PC-9 (cell line): ENCODE measurements at regions not wholly inside any gene's neighbourhood (a gene's known extent, or its start where the extent isn't known, plus 50 kb on each side); places are given as distances from the start of the nearest gene placed in this dataset.

Experiments used
- BruUV-seq: library from RNA; stranded (reverse); fragments of 400-500 nt; replicated peaks from 2 replicates; lab custom pipeline; 2021; lab: Mats Ljungman, UMichigan
- CTCF ChIA-PET: fragments of 300-600 bp; sonication (Branson Sonifier 250); formaldehyde crosslinking; loops from one replicate; lab custom pipeline; 2022; ENCODE audit warnings: antibody characterized with exemption; lab: Charles Lee
- POLR2A ChIA-PET: fragments of 300-600 bp; sonication (Branson Sonifier 250); formaldehyde crosslinking; loops from one replicate; lab custom pipeline; 2022; ENCODE audit warnings: antibody characterized with exemption; ENCODE audit not compliant: unreplicated experiment; lab: Charles Lee
- DNase-seq, 2 experiments: peaks; one replicate each; pipeline versions ENCODE4 v3.0.0 to v3.0.0-alpha.2; 2015 to 2022; ENCODE audit warnings: mixed read lengths in 1 of 2
- H2AFZ ChIP-seq: fragments of 200-600 bp; sonication (generic); 2 replicates; pipeline ENCODE4 v1.8.1; 2017; ENCODE audit warnings: antibody characterized with exemption
- H3F3A ChIP-seq: fragments of 200-600 bp; sonication (generic); 2 replicates; pipeline ENCODE4 v1.8.1; 2017; ENCODE audit warnings: antibody characterized with exemption, mild to moderate bottlenecking, low read depth; ENCODE audit not compliant: insufficient read depth
- H3K27ac ChIP-seq: fragments of 200-600 bp; sonication (generic); 2 replicates; pipeline ENCODE4 v1.6.1; 2016; ENCODE audit warnings: mixed run types
- H3K27me3 ChIP-seq: fragments of 200-600 bp; sonication (generic); 2 replicates; pipeline ENCODE4 v1.6.1; 2016; ENCODE audit warnings: low read depth, mixed run types; ENCODE audit not compliant: insufficient read depth
- H3K36me3 ChIP-seq: fragments of 200-600 bp; sonication (generic); 2 replicates; pipeline ENCODE4 v1.6.1; 2016; ENCODE audit warnings: low read depth, mixed run types
- H3K4me1 ChIP-seq: fragments of 200-600 bp; sonication (generic); replicated peaks from 2 replicates; pipeline ENCODE4 v1.6.1; 2016; ENCODE audit warnings: mixed run types; ENCODE audit not compliant: insufficient read depth
- H3K4me2 ChIP-seq: fragments of 200-600 bp; sonication (generic); 2 replicates; pipeline ENCODE4 v1.6.1; 2017; ENCODE audit warnings: mixed run types
- H3K4me3 ChIP-seq: fragments of 200-600 bp; sonication (generic); 2 replicates; pipeline ENCODE4 v1.6.1; 2016; ENCODE audit warnings: mixed run types
- H3K79me2 ChIP-seq: fragments of 200-600 bp; sonication (generic); 2 replicates; pipeline ENCODE4 v1.6.1; 2017; ENCODE audit warnings: low read depth, mixed run types
- H3K9me2 ChIP-seq: fragments of 200-600 bp; sonication (generic); 2 replicates; pipeline ENCODE4 v1.8.1; 2017; ENCODE audit warnings: mild to moderate bottlenecking; ENCODE audit not compliant: insufficient read depth
- H3K9me3 ChIP-seq: fragments of 200-600 bp; sonication (generic); 2 replicates; pipeline ENCODE4 v1.8.1; 2016; ENCODE audit warnings: low read depth; ENCODE audit not compliant: insufficient read depth
- H4K20me1 ChIP-seq: fragments of 200-600 bp; sonication (generic); 2 replicates; pipeline ENCODE4 v1.8.1; 2017; ENCODE audit not compliant: insufficient read depth
- EZH2 ChIP-seq: fragments of 200-600 bp; sonication (generic); IDR thresholded peaks from 2 replicates; pipeline ENCODE4 v1.8.0; 2017; ENCODE audit warnings: antibody characterized with exemption, low read depth
- intact Hi-C: fragments of 100-400 bp; cut with micrococcal nuclease; formaldehyde crosslinking; loops from one replicate; pipeline ENCODE4 v1.10.0; 2022; ENCODE audit not compliant: unreplicated experiment
- TF ChIP-seq, protein P1 (sequence below): fragments of 200-600 bp; sonication (generic); conservative IDR thresholded peaks from 2 replicates; pipeline ENCODE4 v1.6.1; 2017; ENCODE audit warnings: mixed run types, antibody characterized with exemption, mild to moderate bottlenecking, moderate library complexity

DNA sequence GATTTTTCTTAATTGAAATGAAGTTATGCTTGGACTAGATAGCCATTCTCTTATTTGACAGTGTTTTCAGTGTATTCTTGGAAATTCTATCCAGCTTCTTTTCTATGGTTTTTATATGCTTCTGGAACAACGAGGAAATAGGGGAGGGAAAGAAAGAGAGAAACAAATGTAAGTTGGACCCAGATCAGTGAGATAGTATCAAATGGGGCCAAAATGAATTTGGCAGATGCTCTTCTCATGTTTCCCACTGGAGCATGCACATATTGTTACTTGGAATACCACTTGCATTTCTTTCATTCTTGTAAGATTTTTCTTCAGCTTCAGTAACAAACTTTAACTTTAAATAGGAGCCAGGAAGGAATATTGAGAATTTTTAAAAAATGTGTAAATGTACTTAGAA, 312.3 kb downstream of the PRL start:
- no peaks in the 10 kb centered on the region for H3K27me3 ChIP-seq
- H3K36me3 ChIP-seq = no peaks in the 10 kb centered on the region
- no peaks in the 10 kb centered on the region for H4K20me1 ChIP-seq
- no peaks in the 10 kb centered on the region for H3K79me2 ChIP-seq
- no peak overlapping the region for H2AFZ ChIP-seq
- BruUV-seq = no TSS peak
- ChIA-PET CTCF (interaction anchor here (0.6 kb wide), 1 partner anchor 882 kb away, joined by 4 read pairs; no protein-coding TSS in a partner anchor), POLR2A (no interaction called here)
- H3K9me2 ChIP-seq = 0 out of 2 replicates have a peak, but pooled peaks cover 4% of the 10 kb centered on the region
- no peak for DNase-seq
- no peak overlapping the region for H3K4me3 ChIP-seq
- TF ChIP-seq EZH2 = no peak
- TF ChIP-seq, protein P1, sequence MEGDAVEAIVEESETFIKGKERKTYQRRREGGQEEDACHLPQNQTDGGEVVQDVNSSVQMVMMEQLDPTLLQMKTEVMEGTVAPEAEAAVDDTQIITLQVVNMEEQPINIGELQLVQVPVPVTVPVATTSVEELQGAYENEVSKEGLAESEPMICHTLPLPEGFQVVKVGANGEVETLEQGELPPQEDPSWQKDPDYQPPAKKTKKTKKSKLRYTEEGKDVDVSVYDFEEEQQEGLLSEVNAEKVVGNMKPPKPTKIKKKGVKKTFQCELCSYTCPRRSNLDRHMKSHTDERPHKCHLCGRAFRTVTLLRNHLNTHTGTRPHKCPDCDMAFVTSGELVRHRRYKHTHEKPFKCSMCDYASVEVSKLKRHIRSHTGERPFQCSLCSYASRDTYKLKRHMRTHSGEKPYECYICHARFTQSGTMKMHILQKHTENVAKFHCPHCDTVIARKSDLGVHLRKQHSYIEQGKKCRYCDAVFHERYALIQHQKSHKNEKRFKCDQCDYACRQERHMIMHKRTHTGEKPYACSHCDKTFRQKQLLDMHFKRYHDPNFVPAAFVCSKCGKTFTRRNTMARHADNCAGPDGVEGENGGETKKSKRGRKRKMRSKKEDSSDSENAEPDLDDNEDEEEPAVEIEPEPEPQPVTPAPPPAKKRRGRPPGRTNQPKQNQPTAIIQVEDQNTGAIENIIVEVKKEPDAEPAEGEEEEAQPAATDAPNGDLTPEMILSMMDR = no peak
- intact Hi-C loops = no loop called here
- H3K27ac ChIP-seq = no peak overlapping the region
- no peak overlapping the region for H3K4me2 ChIP-seq
- H3K4me1 ChIP-seq = peaks cover 14% of the 10 kb centered on the region
- peaks cover 5% of the 10 kb centered on the region for H3K9me3 ChIP-seq
- H3F3A ChIP-seq = no peaks in the 10 kb centered on the region

DNA sequence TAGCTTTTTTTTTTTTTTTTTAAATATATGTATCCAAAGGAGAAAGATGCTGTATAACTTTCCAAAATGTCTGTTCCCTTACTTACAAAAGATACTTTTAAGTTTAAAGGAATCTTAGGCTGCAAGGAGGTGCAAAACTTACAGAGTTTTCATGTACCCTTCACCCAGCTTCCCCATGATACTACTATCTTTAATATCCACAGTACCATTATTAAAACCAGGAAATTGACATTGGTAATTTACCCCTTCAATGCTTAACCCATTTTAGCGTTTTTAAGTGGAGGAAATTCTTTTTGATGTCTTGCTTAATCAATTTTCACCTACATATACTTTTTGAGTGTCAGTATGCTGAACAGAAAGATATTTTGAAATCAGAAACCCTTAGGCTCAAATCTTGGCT, 310.9 kb downstream of the PRL start:
- Histone ChIP-seq H3K4me1 (peaks cover 14% of the 10 kb centered on the region), H3K4me2 (no peak overlapping the region), H3K79me2 (no peaks in the 10 kb centered on the region), H3F3A (no peaks in the 10 kb centered on the region), H3K9me3 (peaks cover 5% of the 10 kb centered on the region; the same call in 1 of the 2 replicates), H3K36me3 (no peaks in the 10 kb centered on the region), H3K4me3 (no peak overlapping the region), H4K20me1 (no peaks in the 10 kb centered on the region), H2AFZ (no peak overlapping the region), H3K27me3 (no peaks in the 10 kb centered on the region), H3K27ac (no peak overlapping the region), H3K9me2 (0 out of 2 replicates have a peak, but pooled peaks cover 4% of the 10 kb centered on the region)
- BruUV-seq = no TSS peak
- ChIA-PET CTCF (interaction anchor here (0.6 kb wide), 1 partner anchor 755 kb away, joined by 3 read pairs; no protein-coding TSS in a partner anchor), POLR2A (no interaction called here)
- intact Hi-C loops = no loop called here
- no peak for DNase-seq
- TF ChIP-seq, protein P1 = no peak
- TF ChIP-seq EZH2 = no peak

DNA sequence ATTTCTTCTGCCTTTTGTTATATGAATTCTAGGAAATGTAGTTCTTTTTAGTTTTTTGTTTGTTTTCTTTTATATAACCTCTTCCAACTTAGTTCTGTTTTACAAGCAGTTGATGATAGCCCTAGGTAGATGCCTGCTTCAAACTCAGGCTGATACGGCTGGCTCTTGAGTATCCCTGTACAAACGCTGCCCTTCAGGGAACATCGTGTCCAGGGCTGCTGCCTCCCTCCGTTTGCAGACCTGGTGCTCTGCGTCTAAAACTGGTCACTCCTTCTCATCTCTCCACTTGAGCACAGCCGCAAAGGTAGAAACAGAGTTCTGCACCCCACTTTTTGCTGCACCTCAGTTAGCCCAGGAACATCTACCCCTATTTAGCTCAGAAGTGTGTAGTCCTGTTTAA, 310.1 kb downstream of the PRL start:
- Histone ChIP-seq H3K36me3 (no peaks in the 10 kb centered on the region), H4K20me1 (no peaks in the 10 kb centered on the region), H3F3A (no peaks in the 10 kb centered on the region), H3K4me1 (peaks cover 14% of the 10 kb centered on the region), H3K9me3 (peaks cover 5% of the 10 kb centered on the region; the same call in 1 of the 2 replicates), H3K4me3 (no peak overlapping the region), H2AFZ (no peak overlapping the region), H3K27me3 (no peaks in the 10 kb centered on the region), H3K79me2 (no peaks in the 10 kb centered on the region), H3K27ac (no peak overlapping the region), H3K4me2 (peak overlapping the region; percentile 59; the same call in 1 of the 2 replicates), H3K9me2 (0 out of 2 replicates have a peak, but pooled peaks cover 4% of the 10 kb centered on the region)
- DNase-seq = no peak
- TF ChIP-seq, protein P1 = no peak
- intact Hi-C loops = no loop called here
- ChIA-PET POLR2A (no interaction called here), CTCF (no interaction called here)
- BruUV-seq = no TSS peak
